ENCODE measurements at regions not wholly inside any gene's neighbourhood (a gene's known extent, or its start where the extent isn't known, plus 50 kb on each side); places are given as distances from the start of the nearest gene placed in this dataset.
"Not testable (repeated sequence)": the region's sequence is repeated elsewhere in the genome, so short reads cannot be mapped to it uniquely, and the experiment has no call there.

- TF ChIP-seq POLR2A (IDR thresholded peaks at IDR 0.05; ENCODE audit: low read length), result no peak
- TF ChIP-seq GATA1 (IDR thresholded peaks at IDR 0.05; ENCODE audit: low read depth, low read length), result no peak
Observed at GRCh38 chrX:55813150-55813549, 95.6 kb downstream of the RRAGB start.

DNA sequence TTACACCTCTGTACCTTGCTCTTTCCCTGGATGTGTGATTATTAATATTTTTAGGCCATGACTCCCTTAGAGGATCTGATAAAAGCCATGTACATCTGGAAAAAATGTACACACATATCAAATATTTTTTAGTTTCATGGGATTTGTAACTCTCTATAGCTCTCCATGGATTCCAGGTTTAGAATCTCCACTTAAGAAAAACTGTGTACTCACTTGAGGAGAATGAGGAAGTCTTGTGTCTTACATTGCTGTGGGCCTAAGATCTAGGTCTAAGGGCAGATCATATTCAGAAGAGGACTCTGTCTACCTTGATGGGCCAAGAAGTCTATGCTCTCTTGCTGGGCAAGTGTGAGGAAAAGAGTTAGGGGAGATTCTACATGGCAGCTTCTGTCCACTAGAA is 98.0 kb downstream of the RRAGB start:
- DNase-seq, result no peak
- TF ChIP-seq GATA1 (IDR thresholded peaks at IDR 0.05; ENCODE audit: low read depth, low read length) (no peak), POLR2A (IDR thresholded peaks at IDR 0.05; ENCODE audit: low read length) (no peak)

More at GRCh38 chrX:55813150-55813549, 95.6 kb downstream of the RRAGB start:
- DNase-seq, result no peak

DNA sequence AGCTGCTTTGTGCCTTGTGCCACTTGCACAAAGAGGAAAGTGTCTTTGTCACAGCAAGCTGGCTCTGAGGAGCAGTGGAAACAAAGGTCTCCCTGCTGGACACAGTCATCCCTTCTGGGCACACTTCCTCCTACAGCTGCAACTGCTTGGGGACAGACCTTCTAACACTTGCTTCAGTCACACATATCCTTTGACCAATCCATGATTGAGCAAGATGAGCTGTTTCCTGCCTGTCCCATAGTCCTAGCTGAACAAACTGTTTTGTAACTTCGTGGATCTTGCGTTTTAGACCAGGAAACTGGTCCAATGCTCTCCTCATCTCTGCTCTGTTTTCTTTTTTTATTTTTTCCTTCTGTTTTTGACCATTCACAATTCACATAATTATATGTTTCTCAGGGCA is 98.5 kb downstream of the RRAGB start:
- TF ChIP-seq POLR2A (IDR thresholded peaks at IDR 0.05; ENCODE audit: low read length) (no peak), GATA1 (IDR thresholded peaks at IDR 0.05; ENCODE audit: low read depth, low read length) (no peak)
- DNase-seq, result no peak

GRCh38 chrX:55818673-55819375 is 101.3 kb downstream of the RRAGB start:
- no peak for TF ChIP-seq POLR2A (IDR thresholded peaks at IDR 0.05; ENCODE audit: low read length)
- TF ChIP-seq GATA1 (IDR thresholded peaks at IDR 0.05; ENCODE audit: low read depth, low read length), result no peak
- no peak for DNase-seq

DNA sequence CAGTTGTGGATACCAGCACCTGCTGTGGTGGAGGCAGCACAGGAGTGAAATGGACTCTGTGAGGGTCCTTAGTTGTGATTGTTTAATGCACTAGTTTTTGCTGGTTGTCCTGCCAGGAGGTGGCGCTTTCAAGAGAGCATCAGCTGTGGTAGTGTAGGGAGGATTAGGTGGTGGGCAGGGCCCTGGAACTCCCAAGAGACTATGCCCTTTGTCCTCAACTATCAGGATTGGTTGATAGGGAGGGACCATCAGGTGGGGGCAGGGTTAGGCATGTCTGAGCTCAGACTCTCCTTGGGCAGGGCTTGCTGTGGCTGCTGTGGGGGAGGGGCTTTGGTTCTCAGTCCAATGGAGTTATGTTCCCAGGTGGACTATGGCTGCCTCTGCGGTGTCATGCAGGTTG is 121.9 kb downstream of the RRAGB start:
- TF ChIP-seq GATA1 (IDR thresholded peaks at IDR 0.05; ENCODE audit: low read depth, low read length), result no peak
- no peak for TF ChIP-seq POLR2A (IDR thresholded peaks at IDR 0.05; ENCODE audit: low read length)
- no peak for DNase-seq

DNA sequence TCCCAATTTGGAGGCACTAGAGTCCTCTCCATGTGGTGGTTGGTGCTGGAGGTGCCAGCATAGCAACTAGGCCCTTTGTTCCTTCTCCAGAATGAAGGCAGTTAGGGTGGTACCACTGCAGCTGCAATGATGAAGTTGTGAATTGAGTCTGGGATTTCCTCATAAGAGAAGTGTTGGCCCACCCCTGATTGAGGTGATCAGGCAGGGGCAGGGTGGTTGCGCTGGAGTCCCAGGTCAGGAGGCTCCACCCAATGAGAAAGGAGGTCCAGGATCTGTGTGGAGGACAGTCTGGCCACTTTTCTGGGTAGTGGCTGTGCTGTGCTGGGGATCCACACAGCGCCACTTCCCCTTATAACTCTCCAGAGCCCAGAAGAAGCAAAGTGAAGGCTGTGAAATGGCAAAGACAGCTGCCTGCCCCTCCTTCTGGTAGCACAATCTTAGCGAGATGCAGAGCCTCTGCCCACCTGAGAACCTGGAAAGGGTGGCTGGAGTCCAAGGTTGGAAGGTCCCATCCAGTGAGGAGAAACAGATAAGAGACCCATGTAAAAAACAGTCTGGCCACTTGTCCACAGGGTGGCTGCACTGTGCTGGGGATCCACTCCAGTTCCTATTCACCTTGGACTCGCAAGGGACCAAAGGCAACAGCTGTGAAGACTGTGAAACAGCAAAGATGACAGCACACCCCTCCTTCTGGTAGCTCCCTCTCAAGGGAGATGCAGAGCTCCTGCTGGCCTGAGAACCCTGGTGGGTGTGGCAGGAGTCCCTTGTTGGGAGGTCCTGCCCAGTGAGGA is 124.6 kb downstream of the RRAGB start:
- TF ChIP-seq POLR2A (IDR thresholded peaks at IDR 0.05; ENCODE audit: low read length) (no peak), GATA1 (IDR thresholded peaks at IDR 0.05; ENCODE audit: low read depth, low read length) (no peak)
- no peak for DNase-seq

DNA sequence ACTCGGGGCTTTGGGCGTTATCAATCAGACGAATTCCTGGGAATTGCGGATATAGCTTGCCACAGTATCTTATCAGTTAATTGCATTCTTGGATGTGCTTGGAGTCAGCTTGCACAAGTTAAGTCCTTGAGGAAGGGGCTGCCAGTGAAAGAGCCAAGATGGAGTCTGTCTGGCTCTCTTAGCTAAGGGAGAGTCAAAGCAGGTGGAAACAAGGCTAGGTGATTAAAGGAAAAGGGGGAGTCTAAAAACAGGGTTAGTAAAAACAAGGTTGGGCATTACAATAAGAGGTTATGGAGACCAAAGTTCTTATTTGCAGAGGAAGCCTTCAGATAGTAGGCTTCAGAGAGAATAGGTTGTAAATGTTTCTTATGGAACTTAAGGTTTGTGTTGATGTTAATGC is 149.2 kb downstream of the RRAGB start:
- not testable (repeated sequence) for DNase-seq

- TF ChIP-seq GATA1 (IDR thresholded peaks at IDR 0.05; ENCODE audit: low read depth, low read length), result no peak
- TF ChIP-seq POLR2A (IDR thresholded peaks at IDR 0.05; ENCODE audit: low read length), result no peak
- DNase-seq, result peak; percentile 0 to 5
Observed at GRCh38 chrX:55867181-55867651, 149.7 kb downstream of the RRAGB start.

DNA sequence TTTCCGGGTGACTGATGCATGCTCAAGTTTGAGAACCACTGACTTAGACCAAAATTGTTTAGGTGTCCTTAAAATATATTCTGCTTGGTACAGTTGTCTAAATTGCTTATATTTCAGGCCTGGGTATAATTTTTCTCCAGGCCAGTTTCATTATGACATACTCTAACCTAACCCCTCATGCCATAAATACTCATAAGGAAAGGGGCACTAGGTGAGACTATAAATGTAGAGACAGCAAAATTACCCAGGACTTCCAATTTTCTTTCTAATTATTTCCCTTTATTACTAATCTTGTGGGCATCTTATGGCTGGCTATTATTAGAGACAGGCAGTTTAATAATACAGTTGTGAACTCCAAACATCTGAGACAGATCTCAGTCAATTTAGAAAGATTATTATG is 150.2 kb downstream of the RRAGB start:
- no peak for DNase-seq
- TF ChIP-seq POLR2A (IDR thresholded peaks at IDR 0.05; ENCODE audit: low read length), result no peak
- TF ChIP-seq GATA1 (IDR thresholded peaks at IDR 0.05; ENCODE audit: low read depth, low read length), result no peak

DNA sequence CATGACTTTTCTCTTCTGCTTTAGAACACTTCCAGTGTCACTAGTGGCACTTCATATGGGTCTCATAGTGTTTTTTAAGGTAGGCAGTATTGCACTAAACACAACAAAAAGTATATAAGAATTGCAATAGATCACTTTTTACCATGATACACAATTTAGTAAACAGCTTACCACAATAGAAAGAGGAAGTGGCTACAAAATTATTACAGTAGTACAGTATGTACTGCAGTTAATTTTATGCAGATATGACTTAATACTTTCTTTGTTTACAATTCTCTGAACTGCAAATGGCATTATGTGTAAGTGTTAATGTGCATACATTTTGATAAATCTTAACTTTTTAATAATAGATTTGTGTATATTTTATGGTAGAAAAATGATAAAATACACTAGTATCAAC is 157.3 kb downstream of the RRAGB start:
- no peak for TF ChIP-seq POLR2A (IDR thresholded peaks at IDR 0.05; ENCODE audit: low read length)
- no peak for TF ChIP-seq GATA1 (IDR thresholded peaks at IDR 0.05; ENCODE audit: low read depth, low read length)
- DNase-seq, result no peak

GRCh38 chrX:55883541-55883940 is 166.0 kb downstream of the RRAGB start:
- DNase-seq, result not testable (repeated sequence)

- DNase-seq, result peak; percentile 52 to 65
- TF ChIP-seq GATA1 (IDR thresholded peaks at IDR 0.05; ENCODE audit: low read depth, low read length) (no peak), POLR2A (IDR thresholded peaks at IDR 0.05; ENCODE audit: low read length) (no peak)
Observed at GRCh38 chrX:55907968-55908607, 190.5 kb downstream of the RRAGB start.

DNA sequence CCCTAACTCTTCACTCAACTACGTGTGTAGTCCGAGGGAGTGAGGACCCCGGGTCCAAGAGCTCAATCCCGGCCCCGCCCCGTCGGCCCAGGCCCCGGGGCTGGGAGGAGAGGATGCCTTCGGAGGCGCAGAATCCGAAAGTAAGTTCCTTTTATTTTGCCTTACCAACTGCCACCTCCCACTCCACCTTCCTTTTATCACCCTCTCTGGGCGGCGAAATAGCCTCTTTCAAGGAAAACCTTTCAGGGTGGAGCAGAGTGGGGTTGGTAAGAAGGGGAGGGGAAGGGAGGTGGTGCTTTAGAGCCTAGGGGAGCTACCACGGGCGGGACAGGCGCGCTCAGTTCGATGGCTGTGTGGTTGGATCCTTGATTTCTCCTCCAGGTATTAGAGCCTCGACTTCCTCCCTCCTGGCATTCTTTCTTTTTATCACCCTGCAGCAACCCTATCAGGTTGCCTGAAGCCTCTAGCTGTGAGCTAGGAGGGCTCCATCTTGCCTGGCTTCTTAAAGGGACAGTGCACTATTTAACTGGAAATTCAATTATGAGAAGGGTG is 191.2 kb downstream of the RRAGB start:
- DNase-seq, result peak; percentile 44
- TF ChIP-seq GATA1 (IDR thresholded peaks at IDR 0.05; ENCODE audit: low read depth, low read length), result no peak
- peak; percentile 25 for TF ChIP-seq POLR2A (IDR thresholded peaks at IDR 0.05; ENCODE audit: low read length)
